GM19372 (cell line): ENCODE measurements at regions not wholly inside any gene's neighbourhood (a gene's known extent, or its start where the extent isn't known, plus 50 kb on each side); places are given as distances from the start of the nearest gene placed in this dataset.

ENCODE experiments used
- ATAC-seq: cut with Tn5 transposase; IDR thresholded peaks from one replicate; pipeline ENCODE4 v1.9.1; 2021; ENCODE audit warnings: mild to moderate bottlenecking, low read depth, moderate library complexity; ENCODE audit not compliant: unreplicated experiment

DNA sequence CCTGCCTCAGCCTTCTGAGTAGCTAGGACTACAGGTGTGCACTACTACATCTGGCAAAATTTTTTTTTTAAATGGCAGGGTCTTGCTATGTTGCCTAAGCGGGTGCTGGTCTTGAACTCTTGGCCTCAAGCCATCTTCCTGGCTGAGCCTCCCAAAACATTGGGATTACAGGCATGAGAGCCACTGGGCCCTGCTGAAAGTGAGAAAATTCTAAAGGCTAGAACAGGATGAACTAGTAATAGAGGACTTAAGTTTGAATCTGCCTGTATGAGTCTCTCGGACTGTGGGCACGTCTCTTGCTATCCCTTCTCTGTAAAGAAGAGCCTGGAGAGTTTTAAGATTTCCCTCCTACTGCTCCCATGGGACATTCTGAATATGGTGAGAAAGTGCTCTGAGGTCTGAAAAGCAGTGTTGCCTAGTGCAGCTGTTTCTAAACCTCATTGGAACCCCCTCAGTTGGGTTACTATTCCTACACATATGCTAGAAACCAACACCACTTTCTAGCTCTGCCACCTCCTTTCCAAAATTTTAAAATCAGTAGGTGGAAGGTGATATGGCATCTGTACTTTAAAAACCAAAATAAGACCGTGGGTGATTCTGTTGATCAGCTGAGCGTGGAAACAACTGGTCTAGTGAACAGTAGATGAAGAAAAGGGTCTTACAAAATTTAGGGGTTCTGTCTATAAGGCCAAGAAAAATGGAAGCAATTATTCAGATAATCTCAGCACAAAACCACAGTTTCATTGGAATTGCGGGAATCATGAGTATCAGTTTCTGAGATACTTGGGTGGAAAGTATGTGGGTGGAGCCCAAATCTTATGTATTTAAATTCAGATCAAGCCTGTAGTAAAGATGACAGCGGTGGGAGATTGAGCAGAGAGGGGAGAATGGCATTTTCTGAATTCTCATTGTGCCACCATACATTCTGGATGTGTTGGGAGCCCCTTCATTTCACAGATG lies 259.8 kb upstream of the CXCR4 start:
- ATAC-seq: no peak

DNA sequence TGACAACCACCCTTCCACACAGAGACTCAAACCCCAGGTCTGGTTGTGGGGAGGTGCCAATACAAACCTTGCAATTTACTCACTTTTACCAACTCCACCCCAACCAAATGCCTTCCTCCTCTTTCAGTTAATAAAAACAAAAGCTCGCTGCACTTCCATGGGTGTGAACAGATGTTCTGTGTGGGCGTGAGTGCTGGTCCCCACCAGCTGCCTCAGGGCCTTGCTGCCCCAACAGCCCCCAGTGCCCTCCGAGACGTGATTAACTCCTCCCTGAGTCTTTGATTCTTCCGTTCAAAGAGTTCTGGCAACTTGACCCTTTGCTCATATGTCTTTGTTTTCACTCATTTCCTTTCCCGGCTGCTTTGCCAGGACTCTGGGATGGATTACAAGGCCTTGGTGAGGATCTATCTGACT lies 258.9 kb upstream of the CXCR4 start:
- ATAC-seq: no peak

DNA sequence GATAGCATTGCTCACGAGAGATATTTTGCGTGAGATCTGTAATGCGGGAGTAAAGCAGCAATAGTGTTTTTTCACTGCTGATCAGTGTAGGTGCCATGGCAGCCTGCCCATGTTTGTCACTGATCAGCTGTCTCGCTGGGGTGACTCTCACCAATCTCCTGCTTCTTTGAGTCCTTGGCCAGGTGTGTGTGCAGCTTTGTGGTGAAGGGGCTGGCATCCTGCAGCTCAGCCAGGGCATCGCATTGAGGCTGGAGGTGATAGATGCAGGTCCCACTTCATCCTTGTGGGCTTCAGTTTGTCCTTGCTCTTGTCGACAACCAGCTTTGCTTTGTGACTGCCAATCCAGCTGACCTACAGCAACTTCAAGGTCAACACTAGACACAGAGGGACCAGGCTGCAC lies 258.3 kb upstream of the CXCR4 start:
- no peak for ATAC-seq

DNA sequence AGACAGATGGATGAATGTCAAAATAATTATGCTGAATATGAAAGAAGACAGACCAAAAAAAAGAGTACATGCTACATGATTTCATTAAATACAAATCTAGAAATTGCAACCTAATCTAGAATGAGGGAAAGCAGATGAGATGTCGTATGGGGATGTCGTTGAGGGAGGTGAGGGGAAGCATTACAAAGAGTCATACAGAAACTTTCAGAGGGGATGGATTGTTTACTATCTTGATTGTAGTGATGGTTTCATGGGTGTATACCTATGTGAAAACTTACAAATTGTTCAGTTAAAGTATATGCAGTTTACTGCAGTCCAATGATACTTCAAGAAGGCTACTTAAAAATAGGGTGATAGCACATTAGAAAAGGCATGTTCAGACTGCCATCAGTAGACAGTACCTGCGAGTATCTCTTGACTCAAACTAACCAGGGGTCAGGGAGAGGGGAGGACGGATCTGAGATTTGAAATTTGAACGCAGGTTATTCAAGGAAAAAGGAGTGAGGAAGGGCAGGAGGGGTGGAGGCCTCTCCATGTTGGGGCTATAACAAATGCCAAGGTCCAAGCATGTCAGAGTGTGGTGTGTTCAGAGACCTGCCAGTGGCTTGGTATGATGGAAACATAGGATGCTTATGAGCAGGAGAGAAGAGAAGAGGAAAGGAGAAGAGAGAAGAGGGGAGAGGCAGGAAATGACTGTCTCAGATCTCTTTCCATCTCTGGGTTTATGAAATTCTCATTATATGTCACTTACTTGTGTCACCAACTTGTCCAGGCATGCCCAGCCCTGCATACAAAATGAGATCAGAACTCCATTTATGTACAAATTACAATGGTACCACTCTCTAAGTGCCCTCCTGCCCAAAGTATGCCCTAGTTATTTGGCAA lies 257.3 kb upstream of the CXCR4 start:
- ATAC-seq: peak; percentile 43

DNA sequence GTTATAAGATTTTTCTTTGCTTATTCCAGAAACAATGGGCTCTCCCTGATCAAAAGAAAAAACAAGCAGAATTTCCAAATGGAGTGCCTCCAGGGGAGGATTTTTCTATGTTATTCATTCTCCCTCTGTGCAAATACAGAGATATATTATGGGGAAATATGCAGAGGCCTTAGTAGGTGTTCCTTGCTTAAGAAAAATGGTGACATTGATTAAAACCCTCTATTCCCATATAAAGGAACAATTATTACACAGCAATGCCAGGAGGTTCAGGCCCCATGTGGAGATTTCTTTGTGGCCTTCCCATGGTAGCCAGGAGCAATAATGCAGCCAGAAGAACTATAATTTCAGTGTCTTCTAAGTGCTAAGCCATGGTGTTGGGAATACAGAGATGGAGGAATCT lies 255.9 kb upstream of the CXCR4 start:
- ATAC-seq: no peak

DNA sequence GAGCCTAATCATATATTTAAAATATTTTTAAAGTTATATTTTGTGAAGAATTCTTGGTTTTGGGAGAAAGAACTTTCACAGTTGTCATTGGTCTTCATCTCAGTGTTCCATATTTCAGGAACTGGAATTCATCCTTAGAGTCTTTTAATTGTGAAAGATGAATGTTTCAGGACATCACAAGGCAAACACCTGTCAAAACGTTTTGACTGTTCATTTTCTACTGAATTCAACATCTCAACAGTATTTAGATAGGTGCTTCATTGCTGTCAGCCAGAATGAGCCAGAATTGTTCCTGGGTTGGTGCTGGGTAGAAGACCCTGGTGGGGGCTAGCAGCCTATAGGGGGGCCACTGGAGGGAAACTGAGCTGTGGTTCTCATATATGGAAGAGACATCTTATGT lies 255.1 kb upstream of the CXCR4 start:
- ATAC-seq: no peak

DNA sequence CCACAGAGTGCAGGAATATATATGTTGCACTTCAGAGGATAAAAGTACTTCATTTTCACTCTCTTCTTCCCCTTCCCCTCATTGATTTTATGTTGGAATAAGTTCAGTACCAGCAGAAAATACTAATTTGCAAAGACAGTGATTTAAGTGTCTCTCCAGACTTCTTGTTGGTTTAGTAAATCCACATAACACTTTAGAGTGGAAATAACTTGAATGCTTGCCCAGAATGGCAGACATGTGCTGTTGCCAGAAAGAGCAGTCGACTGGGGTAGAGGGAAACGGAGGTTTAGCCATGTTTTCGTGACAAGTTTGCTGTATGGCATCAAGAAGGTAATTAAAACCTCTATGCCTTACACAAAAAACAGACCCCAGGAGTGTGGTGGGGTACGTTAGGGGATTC lies 246.0 kb upstream of the CXCR4 start:
- ATAC-seq: no peak

DNA sequence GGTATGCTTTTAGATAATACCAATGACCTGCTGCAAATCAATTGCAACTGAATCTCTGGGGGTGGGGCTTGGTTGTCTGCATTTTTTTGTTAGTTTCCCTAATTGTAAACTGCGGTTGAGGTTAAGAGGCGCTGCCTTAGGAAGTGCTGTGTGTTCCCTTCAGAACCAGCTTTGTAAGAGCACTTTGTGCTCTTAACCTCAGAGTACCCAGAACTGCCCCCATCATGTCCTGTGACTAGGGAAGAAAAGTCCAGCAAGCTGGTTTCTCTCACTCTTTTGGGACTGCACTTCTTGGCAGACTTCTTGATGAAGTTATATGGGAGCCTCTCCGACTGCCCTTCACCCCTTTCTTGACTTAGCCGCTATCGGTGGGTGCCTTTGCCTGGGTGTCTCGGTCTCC lies 245.5 kb upstream of the CXCR4 start:
- ATAC-seq: no peak

DNA sequence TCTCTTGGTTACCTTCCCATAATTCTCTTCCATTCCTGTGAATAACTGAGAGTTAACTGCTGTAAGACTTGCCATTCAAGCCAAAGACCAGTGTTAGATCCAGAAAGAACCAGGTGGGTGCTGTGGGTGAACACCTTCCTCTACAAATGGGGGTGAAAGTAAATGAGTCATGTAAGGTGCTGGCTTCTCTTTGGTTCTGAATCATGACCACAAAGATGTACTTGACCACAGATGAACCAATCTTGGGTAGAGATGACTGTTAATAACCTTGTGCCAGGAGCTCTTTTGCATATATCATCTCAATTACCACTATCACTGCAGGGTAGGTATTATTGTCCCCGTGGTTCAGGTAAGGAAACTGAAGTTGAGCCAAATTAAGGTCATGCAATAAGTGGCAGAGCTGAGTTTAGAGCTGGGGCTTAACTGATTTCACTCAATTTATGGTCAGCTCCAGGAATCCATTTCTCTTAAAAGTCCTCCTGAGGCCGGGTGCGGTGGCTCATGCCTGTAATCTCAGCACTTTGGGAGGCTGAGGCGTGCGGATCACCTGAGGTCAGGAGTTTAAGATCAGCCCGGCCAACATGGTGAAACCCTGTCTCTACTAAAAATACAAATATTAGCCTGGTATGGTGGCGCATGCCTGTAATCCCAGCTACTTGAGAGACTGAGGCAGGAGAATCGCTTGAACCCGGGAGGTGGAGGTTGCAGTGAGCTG lies 244.9 kb upstream of the CXCR4 start:
- peak; percentile 74 for ATAC-seq

DNA sequence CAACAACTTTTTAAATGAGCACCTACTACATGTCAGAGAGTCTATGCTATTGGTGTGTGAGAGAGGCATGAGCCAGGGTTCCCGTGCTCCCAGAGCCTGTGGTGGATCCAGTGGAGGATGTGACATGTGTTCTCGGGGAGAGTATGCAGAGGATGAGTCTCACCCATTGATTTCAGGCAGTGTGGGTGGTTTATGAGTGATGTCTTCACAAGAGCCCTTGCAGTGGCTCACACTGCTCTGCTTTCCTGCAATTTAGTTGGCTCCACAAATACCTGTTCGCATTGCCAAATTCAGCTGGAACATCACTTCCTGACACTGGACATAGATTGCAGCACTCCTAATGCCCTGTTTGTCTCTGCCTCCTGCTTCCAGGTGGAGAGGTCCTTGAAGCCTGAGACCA lies 243.6 kb upstream of the CXCR4 start:
- no peak for ATAC-seq

DNA sequence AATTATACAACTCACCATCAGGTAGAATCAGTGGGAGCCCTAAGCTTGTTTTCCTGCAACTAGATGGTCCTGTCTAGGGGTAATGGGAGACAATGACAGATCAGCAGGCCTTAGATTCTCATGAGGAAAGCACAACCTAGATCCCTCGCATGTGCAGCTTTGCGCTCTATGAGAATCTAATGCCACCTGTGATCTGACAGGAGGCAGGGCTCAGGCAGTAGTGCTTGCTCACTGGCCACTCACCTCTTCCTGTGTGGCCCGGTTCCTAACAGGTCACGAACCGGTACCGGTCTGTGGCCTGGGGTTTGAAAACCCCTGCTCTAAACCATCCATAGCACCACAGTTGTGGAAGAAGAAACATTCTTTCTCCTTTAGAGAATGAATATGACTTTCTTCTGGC lies 242.8 kb upstream of the CXCR4 start:
- ATAC-seq: no peak

DNA sequence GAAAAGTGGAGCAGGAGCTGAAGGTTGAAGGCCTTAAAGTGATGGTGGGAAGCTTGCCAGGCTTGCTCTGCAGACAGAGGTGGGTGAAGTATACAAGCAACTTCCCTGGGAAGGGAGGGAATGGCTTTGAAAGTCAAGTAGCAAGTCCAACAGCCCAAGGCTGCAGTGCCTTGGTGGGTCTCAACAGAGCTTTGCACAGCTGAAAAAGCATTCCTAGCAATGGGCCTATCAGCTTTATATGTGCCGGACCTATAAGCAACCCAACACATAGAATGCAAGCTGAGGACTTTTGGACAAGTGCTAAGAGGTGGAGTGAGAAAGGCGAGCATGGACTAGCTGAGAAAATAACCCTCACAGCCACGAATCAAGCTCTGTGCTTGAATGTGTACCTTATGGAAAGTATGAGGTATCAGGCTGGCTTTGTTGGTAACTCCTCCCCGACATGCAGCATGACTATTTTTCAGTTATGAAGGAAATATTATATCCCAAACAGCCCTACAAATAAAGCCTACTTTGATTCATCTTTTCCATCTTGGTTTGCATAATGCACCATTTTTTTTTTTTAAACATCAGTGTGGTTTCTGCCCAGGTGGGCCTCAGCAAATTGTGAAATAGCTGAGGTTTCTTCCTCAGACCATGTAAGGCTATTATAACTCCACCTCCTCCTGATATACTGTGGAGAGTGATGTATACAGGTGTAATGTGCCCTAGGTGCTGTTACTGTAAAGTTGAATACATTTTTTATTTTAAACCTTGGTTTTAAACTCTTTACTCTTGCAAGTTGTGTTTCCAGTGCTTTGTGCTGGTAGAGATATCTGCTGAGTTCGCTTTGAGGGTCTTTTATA lies 241.4 kb upstream of the CXCR4 start:
- ATAC-seq: no peak

DNA sequence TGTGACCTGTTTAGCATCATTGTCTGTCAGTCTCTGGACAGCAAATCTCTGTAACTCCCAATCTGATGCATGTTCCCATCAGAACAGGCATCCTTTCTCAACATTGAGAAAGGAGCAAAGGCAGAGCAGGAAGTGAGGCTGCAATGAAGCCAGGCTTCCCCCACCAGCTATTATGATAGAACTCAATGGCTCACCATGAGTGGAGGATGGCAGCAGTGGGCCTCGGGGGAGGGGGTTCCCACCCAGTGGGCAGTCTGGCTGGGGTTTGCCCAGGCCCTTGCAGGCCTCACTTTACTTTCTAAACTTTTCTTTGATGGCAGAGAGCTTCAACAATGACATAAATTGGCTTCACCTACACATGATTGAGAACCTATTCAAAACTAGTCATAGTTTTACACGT lies 240.6 kb upstream of the CXCR4 start:
- ATAC-seq: no peak

DNA sequence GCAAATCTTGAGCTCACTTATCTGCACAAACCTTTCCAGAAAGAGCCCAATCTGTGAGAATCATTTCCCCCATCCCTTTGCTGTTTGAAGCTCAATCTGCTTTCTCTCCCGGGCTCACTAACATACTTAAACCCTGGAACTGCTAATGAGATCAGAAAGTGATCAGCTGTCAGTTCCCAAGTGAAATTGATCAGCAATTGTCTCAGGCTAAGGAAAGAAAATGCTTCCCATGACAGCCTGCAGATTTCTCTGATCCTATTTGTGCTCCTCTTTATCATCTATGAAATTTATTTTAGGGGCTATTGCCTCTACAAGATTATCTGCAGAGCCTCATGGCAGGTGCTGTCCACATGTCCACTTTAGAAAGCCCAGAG lies 239.0 kb upstream of the CXCR4 start:
- ATAC-seq: no peak

DNA sequence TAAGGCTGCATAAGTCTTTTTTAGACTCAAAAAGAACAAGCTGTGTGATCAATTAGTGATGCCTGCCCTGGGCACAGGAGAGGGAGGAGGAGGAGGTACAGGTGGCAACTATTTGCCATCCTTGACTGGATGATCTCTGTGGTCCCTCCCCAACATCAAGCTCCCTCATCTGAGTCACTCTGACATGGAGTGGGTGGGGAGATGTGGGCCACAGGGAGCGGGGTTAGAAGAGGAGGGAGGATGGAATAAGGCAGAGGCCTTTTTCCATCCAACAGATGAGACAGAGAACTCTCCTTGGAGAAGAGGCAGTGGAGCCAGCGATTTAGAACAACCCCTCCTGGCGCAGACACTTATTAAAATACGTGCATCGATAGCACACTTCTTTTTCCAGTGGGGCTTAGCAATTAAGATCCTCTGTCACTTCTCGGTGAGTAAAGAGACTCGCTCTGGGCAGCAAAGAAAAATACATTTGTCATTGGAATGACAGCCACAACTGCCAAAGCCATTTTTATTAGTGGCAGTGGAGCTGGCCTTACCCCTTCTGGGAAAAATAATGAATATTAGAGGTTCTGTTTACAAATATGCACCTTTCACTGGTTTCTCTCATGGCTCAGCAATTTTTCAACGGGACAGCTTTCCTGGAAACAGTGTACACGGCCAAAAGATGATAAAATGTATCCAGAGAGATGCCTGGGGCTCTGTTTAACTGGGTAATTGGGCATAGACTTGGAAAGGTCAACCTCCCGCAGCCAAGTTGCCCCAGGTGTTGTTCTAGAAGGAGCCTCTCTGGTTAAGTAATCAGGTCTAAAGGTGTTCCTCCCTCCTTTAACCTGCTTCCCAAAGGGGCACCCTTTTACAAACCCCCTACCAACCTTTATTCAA lies 238.4 kb upstream of the CXCR4 start:
- no peak for ATAC-seq

DNA sequence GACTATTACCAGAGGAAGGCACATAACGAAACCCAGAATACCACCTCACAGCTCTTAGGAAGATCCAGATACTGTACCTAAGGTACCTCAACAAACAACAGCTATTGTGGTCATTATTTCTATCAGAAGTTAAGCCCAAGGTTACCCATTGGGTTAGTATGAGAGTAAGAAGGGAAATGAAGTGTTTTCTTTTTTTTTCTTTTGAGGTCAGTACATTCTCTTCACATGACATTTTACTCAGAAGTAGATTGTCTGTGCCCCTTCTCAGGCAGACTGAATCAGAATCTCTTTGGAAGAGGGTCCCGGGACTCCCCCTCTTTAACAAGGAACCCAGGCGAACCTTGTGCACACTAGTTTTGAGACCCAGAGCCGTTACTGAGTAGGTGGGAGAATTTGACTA lies 233.7 kb upstream of the CXCR4 start:
- no peak for ATAC-seq

DNA sequence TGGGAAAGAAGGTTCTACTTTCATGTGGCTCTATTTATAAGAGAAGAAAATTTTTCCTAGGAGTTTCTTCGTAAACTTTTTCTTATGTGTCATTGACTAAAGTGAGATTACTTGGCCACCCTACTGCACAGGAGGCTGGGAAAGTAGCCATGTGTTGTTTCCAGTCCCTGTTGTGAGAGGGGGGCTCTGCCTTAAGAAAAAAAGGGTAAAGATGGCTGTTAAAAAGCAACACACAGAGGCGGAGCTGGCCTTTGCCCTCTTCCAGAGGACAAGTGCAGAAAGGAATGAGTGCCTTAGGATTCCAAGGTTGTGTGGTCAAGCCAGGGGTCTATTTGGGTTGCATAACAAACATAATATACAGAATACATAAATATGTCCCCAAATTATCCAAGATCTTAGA lies 230.0 kb upstream of the CXCR4 start:
- ATAC-seq: no peak

DNA sequence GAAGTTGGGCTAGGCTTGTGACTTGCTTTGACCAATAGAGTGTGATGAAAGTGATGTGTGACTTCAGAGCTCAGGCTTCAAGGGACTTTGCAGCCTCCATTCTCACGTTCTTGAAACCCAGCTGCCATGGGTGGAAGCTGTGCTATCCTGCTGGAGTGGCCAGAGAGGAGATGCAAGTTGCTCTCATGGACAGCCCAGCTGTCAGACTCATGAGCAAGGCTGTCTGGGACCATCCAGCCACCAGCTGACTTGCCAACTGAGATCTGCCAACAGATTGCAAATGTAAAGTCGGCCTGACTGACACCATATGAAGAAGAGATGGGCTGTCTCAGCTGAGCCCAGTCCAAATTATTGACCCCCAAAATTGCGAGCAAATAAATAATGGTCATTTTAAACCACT lies 226.4 kb upstream of the CXCR4 start:
- no peak for ATAC-seq

DNA sequence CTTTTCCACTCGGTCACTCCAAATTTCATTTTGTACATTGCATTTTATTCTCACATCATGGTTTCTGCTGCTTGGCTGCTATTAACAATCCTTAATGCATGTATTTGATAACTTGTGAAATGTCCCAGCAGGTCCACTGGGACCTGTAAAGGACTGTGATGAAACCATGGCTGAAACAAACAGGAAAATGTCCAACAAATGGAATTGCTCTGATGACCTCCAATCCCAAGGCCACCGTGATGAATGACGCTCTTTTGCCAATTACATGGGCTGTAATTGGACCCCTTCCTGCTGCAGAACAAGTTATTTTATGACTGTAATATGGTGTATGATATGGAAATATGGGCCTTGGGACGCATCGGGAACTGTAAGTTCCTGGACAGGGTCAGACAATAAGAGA lies 224.2 kb upstream of the CXCR4 start:
- ATAC-seq: no peak
